A549 (cell line): ENCODE measurements at regions not wholly inside any gene's neighbourhood (a gene's known extent, or its start where the extent isn't known, plus 50 kb on each side); places are given as distances from the start of the nearest gene placed in this dataset.
A peak's percentile ranks its signal among the peaks of the same experiment; 100 is the strongest.

Source experiments
- ATAC-seq, 2 experiments: fragments of 200-7000 bp in 1 of 2; fragments of >200 bp in 1 of 2; cut with Nextera tagmentation in 1 of 2; cut with Tn5 transposase in 1 of 2; 3 replicates each; pipeline versions ENCODE4 v1.8.0 to v1.9.1; 2018 to 2020; ENCODE audit warnings: mild to moderate bottlenecking in 1 of 2, moderate library complexity in 1 of 2
- CTCF ChIA-PET: fragments of 300-600 bp; sonication (Branson Sonifier 250); formaldehyde crosslinking; extraction: SDS; loops from one replicate; lab custom pipeline; 2021; ENCODE audit warnings: antibody characterized with exemption, inconsistent platforms; lab: Yijun Ruan, JAX
- POLR2A ChIA-PET: fragments of 350-600 bp; formaldehyde crosslinking; extraction: SDS; loops from one replicate; lab custom pipeline; 2021; ENCODE audit warnings: antibody characterized with exemption, inconsistent platforms; lab: Yijun Ruan, JAX
- DNase-seq, 2 experiments: peaks; one replicate each; pipeline versions ENCODE4 v3.0.0 to v3.0.0-alpha.2; 2011 to 2016; ENCODE audit warnings: low read depth in 1 of 2, low spot score in 1 of 2
- FAIRE-seq: peaks from 2 replicates; lab custom pipeline; 2011; peaks lifted over from hg19 to GRCh38; lab: Jason Lieb, UNC
- H3K27ac ChIP-seq, 2 experiments: fragments of >200 bp; sonication (Bioruptor Twin); formaldehyde crosslinking; 3 replicates each; pipeline ENCODE4 v1.5.1; 2016 to 2017
- H3K4me1 ChIP-seq: fragments of >200 bp; sonication (Bioruptor Twin); formaldehyde crosslinking; 3 replicates; pipeline ENCODE4 v1.6.1; 2016
- H3K4me2 ChIP-seq: fragments of >200 bp; sonication (Bioruptor Twin); formaldehyde crosslinking; 3 replicates; pipeline ENCODE4 v1.6.1; 2016
- H3K4me3 ChIP-seq: fragments of >200 bp; sonication (Bioruptor Twin); formaldehyde crosslinking; 3 replicates; pipeline ENCODE4 v1.5.1; 2016
- H3K9me3 ChIP-seq: fragments of >200 bp; sonication (Bioruptor Twin); formaldehyde crosslinking; 3 replicates; pipeline ENCODE4 v1.6.1; 2016
- CEBPB ChIP-seq, 2 experiments: fragments of >200 bp in 1 of 2; sonication (Bioruptor Twin) in 1 of 2; formaldehyde crosslinking in 1 of 2; IDR thresholded peaks; 2 replicates each; pipeline ENCODE4 v1.6.1; 2012 to 2016
- CHD2 ChIP-seq: fragments of 150-350 bp; IDR thresholded peaks from 2 replicates; pipeline ENCODE4 v1.6.1; 2014; ENCODE audit warnings: low read length; ENCODE audit not compliant: partially characterized antibody
- EHF ChIP-seq: fragments of 250-450 bp; sonication (Bioruptor Pico); IDR thresholded peaks from 2 replicates; pipeline ENCODE4 v1.5.0; 2020; ENCODE audit warnings: mild to moderate bottlenecking
- ELK1 ChIP-seq: fragments of 150-350 bp; IDR thresholded peaks from 2 replicates; pipeline ENCODE4 v1.6.1; 2014; ENCODE audit warnings: low read depth, mild to moderate bottlenecking, low read length
- FOSB ChIP-seq: fragments of 250-450 bp; sonication (Bioruptor Pico); IDR thresholded peaks from 2 replicates; pipeline ENCODE4 v1.5.0; 2020; ENCODE audit warnings: mild to moderate bottlenecking, moderate library complexity
- GATA3 ChIP-seq: IDR thresholded peaks from 2 replicates; pipeline ENCODE4 v1.6.1; 2012; ENCODE audit warnings: borderline replicate concordance
- HMGXB4 ChIP-seq: fragments of 250-450 bp; sonication (Bioruptor Pico); IDR thresholded peaks from 2 replicates; pipeline ENCODE4 v1.5.0; 2021; ENCODE audit warnings: mild to moderate bottlenecking, moderate library complexity, borderline replicate concordance
- HOXA7 ChIP-seq: fragments of 250-450 bp; sonication (Bioruptor Pico); IDR thresholded peaks from 2 replicates; pipeline ENCODE4 v1.5.0; 2020; ENCODE audit warnings: mild to moderate bottlenecking, moderate library complexity
- MAFK ChIP-seq: fragments of 450-650 bp; IDR thresholded peaks from 2 replicates; pipeline ENCODE4 v1.6.1; 2014; ENCODE audit not compliant: partially characterized antibody
- RAD21 ChIP-seq, 2 experiments: fragments of >200 bp in 1 of 2; sonication (Bioruptor Twin) in 1 of 2; formaldehyde crosslinking in 1 of 2; IDR thresholded peaks in 1 of 2; conservative IDR thresholded peaks in 1 of 2; 2 replicates in 1 of 2; 3 replicates in 1 of 2; pipeline ENCODE4 v1.6.1; 2012 to 2018; ENCODE audit warnings: inconsistent platforms in 1 of 2
- RFX5 ChIP-seq: fragments of 450-650 bp; IDR thresholded peaks from 2 replicates; pipeline ENCODE4 v1.7.1; 2014; ENCODE audit warnings: antibody characterized with exemption, mild to moderate bottlenecking, moderate library complexity
- SREBF2 ChIP-seq: fragments of 450-650 bp; IDR thresholded peaks from 2 replicates; pipeline ENCODE4 v1.6.1; 2014; ENCODE audit warnings: mild to moderate bottlenecking, moderate library complexity
- TFCP2L1 ChIP-seq: fragments of 250-450 bp; sonication (Bioruptor Pico); IDR thresholded peaks from 2 replicates; pipeline ENCODE4 v1.5.0; 2021; ENCODE audit warnings: mild to moderate bottlenecking
- TP53 ChIP-seq: fragments of 250-450 bp; sonication (Bioruptor Pico); IDR thresholded peaks from 2 replicates; pipeline ENCODE4 v1.5.0; 2021; ENCODE audit warnings: mild to moderate bottlenecking, moderate library complexity
- ZC3H11A ChIP-seq: fragments of 450-650 bp; IDR thresholded peaks from 2 replicates; pipeline ENCODE4 v1.6.1; 2014; ENCODE audit warnings: antibody characterized with exemption, mild to moderate bottlenecking
- ZFP36 ChIP-seq: fragments of 450-650 bp; IDR thresholded peaks from 2 replicates; pipeline ENCODE4 v1.6.1; 2014; ENCODE audit warnings: borderline replicate concordance; ENCODE audit not compliant: partially characterized antibody
- ZNF302 ChIP-seq: fragments of 250-450 bp; sonication (Bioruptor Pico); IDR thresholded peaks from 2 replicates; pipeline ENCODE4 v1.9.0; 2021; ENCODE audit warnings: inconsistent platforms, mild to moderate bottlenecking, moderate library complexity
- WGBS: methylation state at CpG from one replicate; pipeline ENCODE4 v1.1.6; 2017; ENCODE audit errors: missing lambda C conversion rate; 5-methylcytosine and 5-hydroxymethylcytosine counted together
- TF ChIP-seq, protein P1 (sequence below): fragments of 200-600 bp; sonication (generic); IDR thresholded peaks from 2 replicates; pipeline ENCODE4 v1.6.1; 2016; ENCODE audit warnings: antibody characterized with exemption, mild to moderate bottlenecking, moderate library complexity

GRCh38 chr20:57040466-57040865 lies 226.0 kb downstream of the BMP7 start (continued):
- TF ChIP-seq HMGXB4 (CRISPR knock-in tag), result no peak

GRCh38 chr20:57040924-57041323 lies 225.5 kb downstream of the BMP7 start:
- peak in 1 of 2 experiments; percentile 27 for DNase-seq
- POLR2A ChIA-PET, result no interaction called here
- H3K4me3 ChIP-seq, result no peak overlapping the region
- CTCF ChIA-PET, result interaction anchor here (1.2 to 2.3 kb wide), 3 partner anchors 33 to 490 kb away, joined by 3 to 5 read pairs (median 3); no protein-coding TSS in a partner anchor
- TF ChIP-seq CEBPB (IDR thresholded peaks at IDR 0.05), result peak; percentile 16 to 65; a peak in 2 of 4 replicates
- TF ChIP-seq, protein P1, sequence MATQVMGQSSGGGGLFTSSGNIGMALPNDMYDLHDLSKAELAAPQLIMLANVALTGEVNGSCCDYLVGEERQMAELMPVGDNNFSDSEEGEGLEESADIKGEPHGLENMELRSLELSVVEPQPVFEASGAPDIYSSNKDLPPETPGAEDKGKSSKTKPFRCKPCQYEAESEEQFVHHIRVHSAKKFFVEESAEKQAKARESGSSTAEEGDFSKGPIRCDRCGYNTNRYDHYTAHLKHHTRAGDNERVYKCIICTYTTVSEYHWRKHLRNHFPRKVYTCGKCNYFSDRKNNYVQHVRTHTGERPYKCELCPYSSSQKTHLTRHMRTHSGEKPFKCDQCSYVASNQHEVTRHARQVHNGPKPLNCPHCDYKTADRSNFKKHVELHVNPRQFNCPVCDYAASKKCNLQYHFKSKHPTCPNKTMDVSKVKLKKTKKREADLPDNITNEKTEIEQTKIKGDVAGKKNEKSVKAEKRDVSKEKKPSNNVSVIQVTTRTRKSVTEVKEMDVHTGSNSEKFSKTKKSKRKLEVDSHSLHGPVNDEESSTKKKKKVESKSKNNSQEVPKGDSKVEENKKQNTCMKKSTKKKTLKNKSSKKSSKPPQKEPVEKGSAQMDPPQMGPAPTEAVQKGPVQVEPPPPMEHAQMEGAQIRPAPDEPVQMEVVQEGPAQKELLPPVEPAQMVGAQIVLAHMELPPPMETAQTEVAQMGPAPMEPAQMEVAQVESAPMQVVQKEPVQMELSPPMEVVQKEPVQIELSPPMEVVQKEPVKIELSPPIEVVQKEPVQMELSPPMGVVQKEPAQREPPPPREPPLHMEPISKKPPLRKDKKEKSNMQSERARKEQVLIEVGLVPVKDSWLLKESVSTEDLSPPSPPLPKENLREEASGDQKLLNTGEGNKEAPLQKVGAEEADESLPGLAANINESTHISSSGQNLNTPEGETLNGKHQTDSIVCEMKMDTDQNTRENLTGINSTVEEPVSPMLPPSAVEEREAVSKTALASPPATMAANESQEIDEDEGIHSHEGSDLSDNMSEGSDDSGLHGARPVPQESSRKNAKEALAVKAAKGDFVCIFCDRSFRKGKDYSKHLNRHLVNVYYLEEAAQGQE, result no peak
- TF ChIP-seq, all 56 proteins: peak for 1
- FAIRE-seq (no peak), ATAC-seq (peak in 1 of 2 experiments; percentile 50; a peak in 3 of 6 replicates)
- Histone ChIP-seq H3K4me1 (peaks cover 8% of the 10 kb centered on the region; the same call in 2 of the 3 replicates), H3K4me2 (0 out of 3 replicates have a peak overlapping the region, but pooled peaks have one; percentile 10), H3K27ac (no peak overlapping the region), H3K9me3 (no peaks in the 10 kb centered on the region)
- 40% methylated on average over 8 of the region's 8 CpGs for WGBS

DNA sequence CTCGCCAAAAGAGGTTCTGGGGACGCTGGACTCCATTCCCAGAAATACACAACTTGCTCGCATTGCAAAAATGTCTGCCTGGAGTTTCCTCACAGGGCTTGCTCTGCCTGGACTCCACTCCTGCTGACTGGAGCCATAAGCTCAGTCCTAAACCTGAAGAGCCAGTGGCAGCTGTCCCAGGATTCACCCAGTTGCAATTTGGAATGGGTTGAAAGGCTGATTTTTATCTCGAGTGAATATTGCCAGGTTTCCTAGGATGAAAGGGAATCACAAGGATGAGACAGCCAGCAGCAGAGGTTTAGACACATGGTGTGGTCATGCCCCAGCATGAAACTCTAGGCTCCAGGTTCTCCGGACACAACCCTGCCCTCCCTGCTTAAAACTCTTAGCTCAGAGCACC lies 223.3 kb downstream of the BMP7 start:
- WGBS, result 78% methylated on average over 5 of the region's 5 CpGs
- no peak overlapping the region for H3K4me2 ChIP-seq
- CTCF ChIA-PET, result interaction anchor here (0.8 to 3.3 kb wide), 4 partner anchors 18 to 492 kb away, joined by 3 to 13 read pairs (median 6); no protein-coding TSS in a partner anchor

DNA sequence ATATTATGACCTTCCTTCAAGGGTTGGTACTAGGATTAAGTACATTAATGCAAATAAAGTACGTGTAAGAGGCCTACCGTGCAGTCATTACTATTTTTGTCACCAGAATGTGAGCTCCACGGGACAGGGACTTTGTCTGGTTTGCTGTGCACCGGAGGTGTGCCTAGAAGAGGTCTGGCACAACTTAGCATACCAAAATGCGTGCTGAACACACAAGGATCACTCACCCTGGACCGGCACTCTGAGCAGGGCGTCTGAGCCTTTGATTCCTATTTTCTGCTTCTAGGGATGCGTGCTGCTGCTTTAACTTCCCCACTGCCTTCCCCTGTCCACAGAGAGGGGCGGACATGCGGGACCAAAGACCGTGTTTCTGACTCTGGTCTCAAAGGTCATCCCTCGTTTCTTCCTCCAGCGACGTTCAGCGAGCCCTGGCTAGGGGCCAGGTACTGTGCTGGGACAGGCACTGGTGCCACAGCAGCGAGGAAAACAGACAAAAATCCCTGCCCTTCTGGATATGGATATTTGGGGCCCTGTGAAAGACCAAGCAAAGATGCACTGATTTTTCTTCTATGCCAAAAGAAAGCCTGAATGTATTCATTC lies 222.7 kb downstream of the BMP7 start:
- CTCF ChIA-PET, result interaction anchor here (0.8 to 3.3 kb wide), 4 partner anchors 17 to 495 kb away, joined by 3 to 13 read pairs (median 6); no protein-coding TSS in a partner anchor
- Histone ChIP-seq H3K4me3 (no peak overlapping the region), H3K9me3 (no peaks in the 10 kb centered on the region), H3K4me2 (no peak overlapping the region), H3K27ac (no peak overlapping the region; a peak in 1 of 6 replicates), H3K4me1 (peaks cover 24% of the 10 kb centered on the region)
- WGBS, result 55% methylated on average over 16 of the region's 16 CpGs
- ATAC-seq, result no peak
- DNase-seq, result no peak
- no peak for FAIRE-seq
- POLR2A ChIA-PET, result no interaction called here
- no peak for TF ChIP-seq TFCP2L1
- no peak for TF ChIP-seq TP53 (CRISPR knock-in tag)
- no peak for TF ChIP-seq MAFK
- TF ChIP-seq EHF (CRISPR knock-in tag), result no peak
- TF ChIP-seq RFX5, result no peak
- TF ChIP-seq ZNF302, result no peak
- no peak for TF ChIP-seq RAD21 (conservative IDR thresholded peaks at IDR 0.05 in 1 of 2, IDR thresholded peaks at IDR 0.05 in 1 of 2)
- no peak for TF ChIP-seq CEBPB (IDR thresholded peaks at IDR 0.05)
- TF ChIP-seq FOSB (CRISPR knock-in tag), result no peak
- no peak for TF ChIP-seq CHD2
- TF ChIP-seq ELK1, result no peak
- no peak for TF ChIP-seq GATA3
- TF ChIP-seq ZC3H11A, result no peak
- no peak for TF ChIP-seq HOXA7 (CRISPR knock-in tag)

More for the DNA sequence above, 223.3 kb downstream of the BMP7 start:
- TF ChIP-seq HMGXB4 (CRISPR knock-in tag) (no peak), ZFP36 (no peak), SREBF2 (no peak)
- Histone ChIP-seq H3K4me1 (peaks cover 22% of the 10 kb centered on the region), H3K4me3 (no peak overlapping the region), H3K27ac (no peak overlapping the region), H3K9me3 (no peaks in the 10 kb centered on the region)
- POLR2A ChIA-PET, result no interaction called here
- DNase-seq, result no peak
- no peak for FAIRE-seq
- ATAC-seq, result no peak
